Activated CD8-positive, alpha-beta memory T cell treated with anti-CD3 and anti-CD28 coated beads for 1 hour (primary cell): ENCODE measurements at regions not wholly inside any gene's neighbourhood (a gene's known extent, or its start where the extent isn't known, plus 50 kb on each side); places are given as distances from the start of the nearest gene placed in this dataset.

Source experiments
- DNase-seq, 2 donors: peaks; one replicate each; pipeline ENCODE4 v3.0.0-alpha.2; 2020; ENCODE audit warnings: low read depth in 1 of 2; ENCODE audit errors: extremely low read depth in 1 of 2

DNA sequence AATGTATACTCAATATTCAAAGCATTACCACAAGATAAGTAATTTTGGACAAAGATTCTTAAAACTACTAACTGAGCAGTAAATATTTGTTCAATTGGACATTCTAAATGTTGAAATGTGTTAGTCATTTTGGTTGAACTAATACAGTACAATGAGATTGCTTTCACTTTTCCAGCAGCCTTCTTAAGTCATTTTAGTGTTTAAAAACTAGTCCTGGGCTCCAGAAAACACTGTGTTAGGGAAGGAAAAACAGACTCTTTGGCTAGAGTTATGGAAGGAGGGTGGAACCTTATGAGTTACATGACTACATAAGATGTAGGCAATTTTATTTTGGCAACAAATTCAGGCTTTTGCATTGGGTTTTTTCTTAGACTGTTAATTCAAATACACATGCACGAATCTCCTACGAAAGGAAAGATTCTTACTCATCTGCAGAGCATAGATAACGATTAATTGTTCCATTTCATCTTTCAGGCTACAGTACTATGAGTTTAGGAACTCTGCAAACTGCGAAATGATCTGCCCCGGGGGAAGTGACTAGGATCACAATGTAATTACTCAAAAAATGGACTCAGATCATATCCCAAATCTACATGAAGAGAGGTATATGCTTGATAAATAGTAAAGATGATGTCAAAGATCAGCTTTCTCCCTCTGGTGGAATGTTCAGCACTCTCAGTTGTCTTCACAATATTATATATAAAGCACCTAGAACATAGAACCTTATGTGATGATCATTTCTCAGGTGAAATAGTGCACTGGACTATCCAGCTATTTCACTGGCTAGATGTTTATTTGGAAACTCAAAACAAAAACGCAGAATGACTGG, 492.8 kb upstream of the MDFIC2 start:
- no peak for DNase-seq

- DNase-seq = no peak
These were observed 491.5 kb upstream of the MDFIC2 start for GRCh38 chr3:70803891-70804290.

DNA sequence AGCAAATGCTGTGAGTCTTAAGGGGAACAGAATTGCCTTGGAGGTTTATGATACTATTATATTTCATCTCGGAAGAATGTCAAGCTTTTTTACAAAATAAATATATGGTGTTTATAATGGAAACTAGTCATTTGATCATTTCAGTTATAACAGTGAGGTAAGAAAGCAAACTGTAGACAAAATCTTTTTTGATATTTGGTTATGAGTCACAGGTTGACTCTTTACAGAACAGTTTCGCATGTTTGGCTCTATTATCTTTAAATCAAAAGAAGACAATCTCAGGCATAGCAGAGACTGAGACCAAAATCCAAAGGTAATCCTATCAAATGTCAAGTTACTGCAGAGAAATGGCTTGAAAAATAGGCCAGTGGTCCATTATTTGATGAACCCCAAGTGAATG, 490.9 kb upstream of the MDFIC2 start:
- DNase-seq = no peak

DNA sequence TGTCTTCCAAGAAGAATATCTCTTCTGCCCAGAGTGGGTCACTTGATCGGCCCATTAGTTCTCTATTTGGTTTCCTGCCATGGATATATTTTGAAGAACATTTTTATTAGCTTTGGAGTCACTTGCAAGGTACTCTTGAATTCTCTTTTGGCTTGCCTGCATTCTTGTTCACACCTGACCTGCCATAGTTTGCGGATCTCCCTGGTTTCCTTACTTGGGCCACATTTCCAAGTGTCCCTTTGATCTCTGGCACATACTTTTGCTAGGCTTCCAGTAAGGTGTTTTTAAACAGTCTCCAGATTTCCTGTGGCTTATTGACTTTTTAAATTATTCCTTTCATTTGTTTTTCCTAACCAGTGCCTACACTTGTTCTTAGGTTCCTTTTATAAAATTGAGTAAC, 488.5 kb upstream of the MDFIC2 start:
- no peak for DNase-seq

DNA sequence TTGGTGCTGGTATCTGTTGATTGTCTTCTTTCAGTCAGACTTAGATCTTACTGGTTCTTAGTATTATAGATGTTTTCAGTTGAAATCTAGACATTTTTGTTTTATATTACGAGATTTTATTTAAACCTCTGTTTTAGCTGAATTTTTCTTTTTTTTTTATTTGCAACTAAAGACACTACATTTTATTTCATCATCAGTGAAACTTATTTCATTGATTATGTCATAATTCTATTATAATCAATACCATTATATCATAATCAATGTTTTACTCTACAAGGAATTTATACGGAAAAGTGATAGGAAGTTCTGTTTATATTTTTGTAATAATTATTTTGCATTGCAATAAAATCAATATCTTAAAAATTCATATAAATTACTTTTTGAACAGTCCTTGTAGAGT, 477.4 kb upstream of the MDFIC2 start:
- DNase-seq = no peak

- DNase-seq = no peak
These were observed 468.4 kb upstream of the MDFIC2 start for GRCh38 chr3:70780790-70781189.

GRCh38 chr3:70779296-70779695, 466.9 kb upstream of the MDFIC2 start:
- no peak for DNase-seq

DNA sequence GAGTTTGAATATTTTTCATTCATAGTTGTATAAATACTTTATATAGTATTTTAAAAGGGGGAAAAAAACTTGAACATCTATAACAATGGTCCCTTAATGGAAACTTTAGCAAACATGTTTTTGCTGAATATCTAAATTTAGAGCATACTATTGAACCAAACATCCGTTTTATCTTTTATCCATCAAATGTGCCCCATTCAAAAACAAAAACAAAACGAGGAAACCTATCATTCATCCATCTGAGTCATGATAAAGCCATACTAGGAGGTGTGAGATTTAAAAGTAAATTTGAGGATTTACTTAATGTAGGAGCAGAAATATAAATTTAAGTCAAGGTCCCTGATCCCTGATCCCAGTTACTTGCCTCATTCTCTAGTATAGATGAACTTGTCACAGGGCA, 463.6 kb upstream of the MDFIC2 start:
- no peak for DNase-seq

DNA sequence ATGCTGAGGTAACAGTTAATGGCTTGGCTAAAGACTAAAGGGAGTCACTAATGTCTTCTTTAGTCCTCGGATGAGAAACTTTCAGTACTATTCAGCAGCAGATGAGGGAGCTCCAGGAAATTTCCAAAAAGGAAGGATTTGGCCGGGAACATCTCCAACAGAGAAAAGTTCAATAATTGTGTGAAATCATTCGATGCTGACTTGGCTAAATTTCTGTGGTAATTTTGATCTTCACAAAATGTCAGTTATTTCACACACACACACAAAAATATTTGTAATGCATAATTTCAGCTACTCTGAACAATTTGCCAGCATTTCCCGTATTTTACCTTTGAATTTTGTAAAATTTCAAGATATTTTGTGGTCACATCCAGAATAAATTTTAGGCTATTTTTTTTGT, 462.8 kb upstream of the MDFIC2 start:
- DNase-seq = no peak

DNA sequence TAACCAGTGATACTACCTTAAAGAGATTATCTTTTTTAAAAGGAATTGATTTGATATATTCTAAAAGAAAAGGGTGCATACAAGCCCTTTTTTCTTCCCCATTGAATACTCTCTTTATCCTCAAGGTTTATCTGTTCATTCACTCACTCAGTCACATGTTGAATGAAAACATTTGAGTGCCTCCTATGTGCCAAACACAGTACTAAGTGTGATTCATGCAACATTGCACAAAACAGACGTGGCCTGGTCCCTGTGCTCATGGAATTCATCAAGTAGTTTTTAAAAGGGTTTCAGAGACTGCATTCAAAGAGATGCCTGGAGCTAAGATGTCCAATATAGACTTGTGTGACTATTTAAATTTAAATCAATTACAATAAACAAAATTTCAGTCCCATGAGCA, 462.2 kb upstream of the MDFIC2 start:
- DNase-seq = no peak

DNA sequence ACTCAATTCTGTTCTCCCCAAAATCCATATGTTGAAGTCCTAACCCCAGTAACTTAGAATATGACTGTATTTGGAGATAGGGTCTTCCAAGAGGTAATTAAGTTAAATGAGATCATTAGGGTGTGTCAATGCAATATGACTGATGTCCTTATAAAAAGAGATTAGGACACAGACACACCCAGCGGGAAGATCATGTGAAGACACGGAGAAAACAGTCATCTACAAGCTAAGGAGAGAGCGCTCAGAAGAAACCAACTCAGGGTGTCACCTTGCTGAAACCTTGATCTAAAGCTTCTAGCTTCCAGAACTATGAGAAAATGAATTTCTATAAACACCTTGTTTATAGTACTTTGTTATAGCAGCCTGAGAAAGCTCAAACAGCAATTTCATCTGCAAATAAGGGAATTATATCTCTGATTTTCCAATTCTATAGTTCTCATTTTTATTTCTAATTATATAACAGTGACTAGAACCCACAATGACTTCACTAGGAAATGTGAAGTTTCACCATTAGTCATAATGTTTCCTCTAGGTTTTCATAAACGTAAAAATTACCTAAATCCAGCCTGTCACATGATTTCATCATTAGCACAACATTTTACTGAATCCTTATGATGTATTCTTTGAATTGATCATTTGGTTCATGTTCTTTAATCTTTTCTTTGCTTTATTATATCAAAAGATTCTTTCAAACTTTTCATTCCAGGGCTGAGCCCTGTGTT, 459.1 kb upstream of the MDFIC2 start:
- DNase-seq = no peak

GRCh38 chr3:70770650-70771049, 458.2 kb upstream of the MDFIC2 start:
- no peak for DNase-seq

- no peak for DNase-seq
These were observed 453.9 kb upstream of the MDFIC2 start for GRCh38 chr3:70766301-70766700.

- no peak for DNase-seq
These were observed 451.5 kb upstream of the MDFIC2 start for GRCh38 chr3:70763894-70764293.

- DNase-seq = no peak
These were observed 445.2 kb upstream of the MDFIC2 start for GRCh38 chr3:70757658-70758057.

DNA sequence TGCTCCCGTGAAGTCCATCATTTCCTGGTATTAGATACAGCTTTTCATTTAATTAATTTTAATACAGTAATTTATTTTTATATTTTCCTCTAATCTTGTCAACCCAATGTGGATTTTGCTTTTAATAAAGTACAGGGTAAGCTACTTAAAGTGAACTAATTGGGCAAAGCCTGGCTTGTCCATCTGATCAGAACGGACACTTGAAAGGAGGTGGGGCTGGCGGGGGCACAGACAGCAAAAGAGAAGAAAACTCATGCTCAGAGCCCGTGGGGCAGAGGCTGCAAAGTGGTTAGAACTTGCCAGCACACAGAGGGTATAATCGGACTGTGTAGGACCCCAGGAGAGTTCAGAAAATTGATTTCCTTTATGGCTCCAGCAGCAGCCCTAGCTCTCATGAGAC, 443.1 kb upstream of the MDFIC2 start:
- no peak for DNase-seq

DNA sequence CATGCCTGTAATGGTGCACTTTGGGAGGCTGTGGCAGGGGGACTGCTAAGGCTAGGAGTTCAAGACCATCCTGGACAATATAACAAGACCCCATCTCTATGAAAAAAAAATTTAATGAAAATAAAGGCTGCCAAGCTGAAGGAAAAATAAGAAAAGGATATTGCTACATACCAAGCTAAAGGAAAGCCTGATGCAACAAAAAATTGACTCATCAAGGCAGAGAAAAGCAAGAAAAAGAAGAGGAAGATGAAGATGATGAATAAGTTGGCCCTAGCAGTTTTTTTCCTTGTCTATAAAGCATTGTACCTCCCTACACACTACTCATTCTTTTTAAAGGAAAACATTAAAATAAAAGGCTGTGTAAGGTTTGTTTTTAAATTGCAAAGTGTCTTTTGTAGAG, 441.9 kb upstream of the MDFIC2 start:
- no peak for DNase-seq

- no peak for DNase-seq
These were observed 441.1 kb upstream of the MDFIC2 start for GRCh38 chr3:70753572-70753971.

DNA sequence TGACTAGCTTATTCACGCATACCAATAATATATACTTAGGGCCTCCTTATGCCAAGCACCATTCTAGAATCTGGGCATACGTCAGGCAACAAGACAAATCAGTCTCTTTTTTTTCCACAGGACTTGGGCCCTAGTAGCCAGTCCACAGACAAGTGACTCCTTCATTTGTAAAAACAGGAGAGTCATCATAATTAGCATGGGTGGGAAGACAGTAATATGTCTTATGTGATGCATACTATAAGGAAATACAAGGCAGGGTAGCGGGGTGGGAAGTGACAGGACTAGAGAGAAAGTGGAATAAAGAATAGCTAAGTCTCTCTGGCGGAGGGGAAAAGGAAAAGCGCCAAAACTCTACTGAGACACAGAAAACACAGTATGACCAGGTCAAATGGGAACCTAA, 439.6 kb upstream of the MDFIC2 start:
- no peak for DNase-seq

DNA sequence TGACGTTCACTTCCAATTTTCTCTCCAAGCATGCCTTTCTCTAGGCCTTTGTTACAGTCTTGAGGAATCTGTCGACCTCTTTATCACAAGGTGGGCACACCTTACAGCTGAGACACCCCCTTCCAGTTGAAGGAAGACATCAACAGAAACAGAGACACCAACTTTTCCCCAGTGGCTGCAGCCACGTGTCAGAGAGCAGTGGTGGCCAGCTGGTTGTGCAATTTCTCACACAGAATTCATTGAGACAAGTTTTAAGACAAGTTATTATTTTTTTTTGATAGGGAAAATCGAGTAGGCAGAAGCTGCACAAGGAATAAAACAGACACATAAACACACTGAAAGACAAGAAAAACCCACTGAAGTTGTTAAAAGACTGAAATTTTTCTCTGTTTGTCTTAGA, 436.7 kb upstream of the MDFIC2 start:
- no peak for DNase-seq

- no peak for DNase-seq
These were observed 436.2 kb upstream of the MDFIC2 start for GRCh38 chr3:70748593-70748992.

- DNase-seq = no peak
These were observed 435.4 kb upstream of the MDFIC2 start for GRCh38 chr3:70747847-70748246.
